ENCODE measurements at regions not wholly inside any gene's neighbourhood (a gene's known extent, or its start where the extent isn't known, plus 50 kb on each side); places are given as distances from the start of the nearest gene placed in this dataset.

DNA sequence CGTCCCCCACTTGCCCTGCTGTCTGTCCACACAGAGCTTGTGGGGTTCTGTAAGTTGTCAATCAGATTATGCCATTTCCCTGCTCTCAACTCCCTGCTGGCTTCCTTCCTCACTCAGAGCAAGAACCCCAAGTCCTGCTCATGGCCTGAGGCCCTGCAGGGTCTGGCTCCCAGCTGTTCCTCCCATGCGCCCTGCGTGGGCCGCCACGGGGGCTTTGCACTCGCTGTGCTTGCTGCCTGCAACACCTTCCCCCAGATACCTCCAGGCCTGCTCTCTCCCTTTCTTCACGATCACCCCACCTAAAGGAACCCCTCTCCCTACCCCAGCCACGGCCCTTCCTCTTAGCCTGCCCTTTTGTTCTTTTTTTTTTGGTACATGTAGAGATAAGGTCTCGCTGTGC, 234.6 kb downstream of the AACS start:
- H3K27ac ChIP-seq: no peak overlapping the region
- DNase-seq (ENCODE audit: low read depth, low spot score): no peak

DNA sequence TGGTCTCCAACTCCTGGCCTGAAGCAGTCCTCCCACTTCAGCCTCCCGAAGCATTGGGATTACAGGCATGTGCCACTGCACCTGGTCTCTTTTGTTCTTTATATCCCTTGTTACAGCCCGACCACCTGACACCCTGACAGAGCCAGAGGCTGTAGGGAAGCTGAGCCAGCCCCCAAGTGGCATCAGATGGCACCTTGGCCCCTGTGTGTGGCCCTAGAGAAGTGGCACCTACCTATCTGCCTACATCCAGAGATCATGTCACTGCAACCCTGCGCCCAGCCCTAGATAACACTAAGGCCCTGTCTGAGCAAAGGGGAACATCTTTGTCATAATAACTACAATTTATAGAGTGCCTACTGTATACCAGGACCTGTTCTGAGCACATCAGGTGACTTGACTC, 235.0 kb downstream of the AACS start:
- H3K27ac ChIP-seq: no peak overlapping the region
- no peak for DNase-seq (ENCODE audit: low read depth, low spot score)

- no peak for DNase-seq (ENCODE audit: low read depth, low spot score)
These were observed 238.1 kb downstream of the AACS start for GRCh38 chr12:125303337-125303736.

DNA sequence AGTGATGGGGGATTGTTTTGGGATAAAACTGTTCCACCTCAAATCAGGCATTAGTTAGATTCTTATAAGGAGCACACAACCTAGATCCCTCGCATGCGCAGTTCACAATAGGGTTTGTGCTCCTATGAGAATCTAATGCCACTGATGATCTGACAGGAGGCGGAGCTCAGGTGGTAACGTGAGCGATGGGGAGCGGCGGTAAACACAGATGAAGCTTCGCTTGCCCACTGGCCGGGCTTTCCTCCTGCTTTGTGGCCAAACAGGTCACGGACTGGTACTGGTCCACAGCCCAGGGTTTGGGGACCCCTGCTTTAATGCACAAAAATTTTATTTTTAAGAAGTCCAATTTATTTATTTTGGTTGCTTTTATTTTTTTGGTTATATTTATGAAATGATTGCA, 238.8 kb downstream of the AACS start:
- H3K27ac ChIP-seq: no peak overlapping the region
- DNase-seq (ENCODE audit: low read depth, low spot score): no peak

More at GRCh38 chr12:125303337-125303736, 238.1 kb downstream of the AACS start:
- H3K27ac ChIP-seq: no peak overlapping the region

DNA sequence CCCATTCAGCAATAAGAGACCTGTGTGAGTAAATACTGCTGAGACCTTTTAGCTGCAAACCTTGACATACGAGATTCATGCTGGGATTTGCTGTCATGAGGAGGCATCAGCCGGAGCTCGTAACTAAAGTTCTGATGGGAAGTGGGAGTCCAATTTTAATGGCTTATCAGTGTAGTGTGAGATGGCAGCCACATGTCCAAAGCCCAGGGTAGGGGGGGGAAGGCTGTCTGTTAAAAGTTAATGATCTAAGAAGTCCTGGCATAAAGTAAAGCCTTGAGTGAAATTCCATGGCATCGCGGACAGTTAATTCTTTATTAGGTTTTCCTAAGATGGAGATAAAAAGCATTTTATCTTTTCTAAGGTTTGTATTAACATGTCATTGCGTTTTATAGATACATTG, 240.0 kb downstream of the AACS start:
- no peak overlapping the region for H3K27ac ChIP-seq
- DNase-seq (ENCODE audit: low read depth, low spot score): no peak

GRCh38 chr12:125310461-125310860, 245.2 kb downstream of the AACS start:
- no peak overlapping the region for H3K27ac ChIP-seq

DNA sequence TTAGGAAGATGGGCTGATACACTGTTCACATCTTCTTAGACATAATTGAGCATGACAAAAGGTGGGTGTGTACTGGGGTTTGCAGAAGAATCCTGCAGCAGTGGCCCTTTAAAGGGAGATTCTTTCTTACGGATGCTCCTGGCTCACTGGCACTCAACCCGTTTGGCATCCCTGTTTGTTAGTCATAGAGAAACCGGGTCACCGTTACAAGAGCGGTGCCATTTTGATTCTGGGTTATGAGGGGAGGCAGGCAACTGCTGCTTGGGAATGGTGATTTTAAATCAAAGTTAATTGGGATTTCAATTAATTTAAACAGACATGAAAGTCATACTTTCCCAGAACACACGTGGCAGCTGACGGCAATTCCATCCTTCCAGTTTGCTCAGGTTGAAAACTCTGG, 245.8 kb downstream of the AACS start:
- DNase-seq (ENCODE audit: low read depth, low spot score): no peak

More at GRCh38 chr12:125310461-125310860, 245.2 kb downstream of the AACS start:
- no peak for DNase-seq (ENCODE audit: low read depth, low spot score)

GRCh38 chr12:125312471-125312870, 247.2 kb downstream of the AACS start:
- H3K27ac ChIP-seq: no peak overlapping the region
- DNase-seq (ENCODE audit: low read depth, low spot score): no peak

More for the DNA sequence above, 245.8 kb downstream of the AACS start:
- H3K27ac ChIP-seq: no peak overlapping the region

DNA sequence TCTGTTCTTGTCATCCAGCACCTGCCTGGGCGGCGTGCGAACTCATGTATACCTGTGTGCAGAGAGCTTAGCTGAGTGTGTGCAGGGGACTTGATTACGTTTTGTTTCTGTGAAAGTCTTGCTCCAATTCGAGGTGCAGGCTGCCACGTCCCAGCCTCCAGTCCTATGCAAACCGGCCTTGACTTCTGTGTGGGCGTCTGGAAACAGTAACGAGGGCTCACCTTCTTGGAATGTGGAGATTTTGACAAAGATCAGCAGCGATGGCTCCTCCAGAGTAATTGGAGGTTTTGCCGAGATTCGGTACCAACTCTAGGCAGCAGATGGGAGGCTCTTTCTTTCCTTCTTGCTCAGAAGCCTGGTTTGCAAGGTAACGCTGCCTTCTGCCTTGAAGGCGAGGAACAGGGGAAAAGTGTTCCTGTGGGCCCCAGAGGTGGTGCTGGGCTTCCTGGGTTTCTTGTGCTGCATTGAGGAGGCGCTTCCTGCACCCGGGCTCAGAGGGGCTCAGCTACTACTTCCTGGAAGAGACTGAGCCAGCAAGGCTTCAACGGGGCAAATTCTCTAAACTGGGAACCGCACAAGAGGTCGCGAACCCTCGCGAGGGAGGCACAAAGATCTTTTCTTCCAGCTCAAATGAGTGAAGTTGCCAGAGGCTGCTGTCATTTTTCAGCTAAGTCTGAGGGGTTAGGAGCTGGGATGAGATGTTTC, 249.0 kb downstream of the AACS start:
- DNase-seq (ENCODE audit: low read depth, low spot score): no peak
- H3K27ac ChIP-seq: no peak overlapping the region

- DNase-seq (ENCODE audit: low read depth, low spot score): no peak
- no peak overlapping the region for H3K27ac ChIP-seq
These were observed 250.5 kb downstream of the AACS start for GRCh38 chr12:125315771-125316170.

DNA sequence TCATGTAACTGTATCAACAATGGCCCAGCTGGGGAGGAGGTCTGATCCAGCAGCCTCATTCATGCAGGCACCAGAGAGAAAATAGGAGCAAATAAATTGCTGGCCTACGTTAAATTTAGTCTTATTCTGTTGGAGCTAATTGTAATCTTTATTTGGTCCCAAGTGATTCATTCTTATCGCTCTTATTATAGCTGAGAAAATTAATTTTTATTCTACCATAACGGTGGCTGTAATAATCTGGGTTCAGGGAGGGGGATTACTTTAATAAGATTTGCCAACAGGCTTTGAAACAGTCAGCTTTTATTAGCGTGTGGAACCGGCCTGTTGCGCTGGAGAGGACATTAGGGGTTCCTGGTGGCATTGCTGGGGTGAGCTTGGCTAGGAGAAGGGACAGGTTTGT, 254.9 kb downstream of the AACS start:
- no peak for DNase-seq (ENCODE audit: low read depth, low spot score)
- H3K27ac ChIP-seq: no peak overlapping the region

GRCh38 chr12:125324861-125325490, 259.7 kb downstream of the AACS start:
- H3K27ac ChIP-seq: no peak overlapping the region
- DNase-seq (ENCODE audit: low read depth, low spot score): no peak

- DNase-seq (ENCODE audit: low read depth, low spot score): no peak
- H3K27ac ChIP-seq: no peak overlapping the region
These were observed 264.2 kb downstream of the AACS start for GRCh38 chr12:125329239-125330102.

DNA sequence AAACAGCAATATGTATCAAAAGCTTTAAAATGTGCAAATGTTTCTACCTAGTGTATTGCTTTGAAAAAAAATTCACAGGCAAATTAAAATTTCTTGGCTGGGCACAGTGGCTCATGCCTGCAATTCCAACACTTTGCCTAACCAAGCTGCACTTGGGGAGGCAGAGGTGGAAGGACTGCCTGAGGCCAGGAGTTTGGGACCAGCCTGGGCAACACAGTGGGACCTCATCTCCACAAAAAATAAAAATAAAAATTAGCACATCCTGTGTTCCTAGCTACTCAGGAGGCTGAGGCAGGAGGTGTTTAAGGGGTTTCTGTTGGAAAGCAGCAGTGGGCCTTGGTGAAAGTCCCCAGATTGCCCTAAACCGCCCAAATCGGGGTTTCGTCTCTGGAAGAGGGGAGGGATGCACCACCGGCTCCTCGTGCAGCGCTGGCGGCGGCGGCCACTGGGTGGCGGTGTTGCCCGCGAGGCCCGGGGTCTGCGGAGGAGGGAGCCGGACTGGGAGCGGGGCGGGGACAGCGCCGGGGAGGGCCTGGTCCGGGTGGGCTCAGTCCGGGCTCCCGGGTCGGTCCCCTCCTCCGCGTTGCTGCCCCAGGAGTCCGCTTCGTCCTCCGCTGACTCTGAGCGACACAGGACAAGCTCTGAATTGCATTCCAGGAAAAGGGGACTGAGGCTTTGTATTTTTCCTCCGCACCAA, 265.6 kb downstream of the AACS start:
- DNase-seq (ENCODE audit: low read depth, low spot score): no peak
- no peak overlapping the region for H3K27ac ChIP-seq

DNA sequence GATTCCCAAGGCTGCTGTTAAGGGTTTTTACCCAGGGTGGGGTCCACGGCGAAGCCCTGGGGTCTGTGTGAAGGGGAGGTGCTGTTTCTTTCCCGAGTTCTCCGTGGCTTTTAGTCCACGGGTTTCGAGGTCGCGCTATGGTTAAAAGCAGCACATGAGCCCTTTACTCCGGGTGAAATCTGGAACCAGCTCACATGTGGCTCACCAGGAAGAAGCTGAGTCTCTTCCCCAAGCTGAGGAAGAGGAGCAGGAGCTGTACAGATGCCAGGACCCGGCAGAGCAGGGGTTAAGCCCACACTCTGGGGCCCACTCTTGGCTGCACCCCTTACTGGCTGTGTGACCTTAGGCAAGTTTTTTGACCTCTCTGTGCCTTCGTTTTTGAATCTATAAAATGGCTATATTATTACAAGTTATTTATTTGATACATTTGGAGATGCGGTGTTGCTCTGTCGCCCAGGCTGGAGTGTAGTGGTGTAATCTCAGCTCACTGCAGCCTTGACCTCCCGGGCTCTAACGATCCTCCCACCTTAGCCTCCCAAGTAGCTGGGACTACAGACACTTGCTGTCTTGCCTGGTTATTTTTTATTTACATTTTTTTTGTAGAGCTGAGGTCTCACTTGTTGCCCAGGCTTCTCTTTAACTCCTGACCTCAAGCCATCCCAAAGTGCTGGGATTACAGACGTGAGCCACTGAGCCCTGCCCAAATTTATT, 266.3 kb downstream of the AACS start:
- DNase-seq (ENCODE audit: low read depth, low spot score): no peak
- no peak overlapping the region for H3K27ac ChIP-seq

- no peak for DNase-seq (ENCODE audit: low read depth, low spot score)
- H3K27ac ChIP-seq: no peak overlapping the region
These were observed 267.7 kb downstream of the AACS start for GRCh38 chr12:125332900-125333299.

- no peak overlapping the region for H3K27ac ChIP-seq
- no peak for DNase-seq (ENCODE audit: low read depth, low spot score)
These were observed 271.0 kb downstream of the AACS start for GRCh38 chr12:125336246-125336645.

DNA sequence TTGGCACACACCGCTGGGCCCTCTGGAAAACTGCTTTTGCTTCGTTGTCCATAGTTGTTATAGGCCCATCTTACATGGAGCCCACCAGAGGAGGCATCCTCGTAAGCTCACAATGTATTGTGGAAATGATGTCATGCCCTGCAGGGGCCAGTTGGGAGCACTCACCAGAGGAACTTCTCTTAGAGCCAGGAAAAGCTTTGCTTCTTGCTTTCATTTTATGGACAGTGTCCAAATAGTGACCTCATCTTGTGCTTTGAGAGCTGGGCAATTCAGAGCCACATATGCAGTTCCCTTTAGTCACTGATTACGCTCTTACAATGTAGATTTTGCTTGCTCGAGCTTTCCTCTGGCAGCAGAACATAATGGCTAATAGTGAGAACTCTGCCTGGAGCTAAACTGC, 275.6 kb downstream of the AACS start:
- H3K27ac ChIP-seq: no peak overlapping the region
- DNase-seq (ENCODE audit: low read depth, low spot score): peak; percentile 6

- no peak for DNase-seq (ENCODE audit: low read depth, low spot score)
- H3K27ac ChIP-seq: no peak overlapping the region
These were observed 276.2 kb downstream of the AACS start for GRCh38 chr12:125341422-125341821.

DNA sequence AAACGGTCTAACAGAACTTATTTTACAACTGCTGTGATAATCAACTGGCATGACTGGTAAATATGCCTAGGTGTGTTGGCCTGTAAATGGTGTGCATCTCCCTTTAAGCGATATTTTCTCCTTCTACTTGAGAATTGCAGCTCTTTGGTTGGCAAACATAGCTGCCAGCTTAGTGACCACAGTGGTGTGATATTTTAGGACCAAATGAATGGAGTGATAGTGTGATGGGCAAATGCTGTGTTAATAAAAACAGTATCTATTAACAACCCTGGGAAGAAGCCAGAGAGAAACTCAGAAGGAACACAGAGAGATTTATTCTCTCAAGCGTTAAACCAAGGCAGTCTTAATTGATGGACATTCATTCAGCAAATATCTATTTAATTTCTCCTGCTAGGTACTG, 278.4 kb downstream of the AACS start:
- DNase-seq (ENCODE audit: low read depth, low spot score): no peak
- no peak overlapping the region for H3K27ac ChIP-seq
